Body of pancreas (tissue), 4 donors: ENCODE measurements at regions not wholly inside any gene's neighbourhood (a gene's known extent, or its start where the extent isn't known, plus 50 kb on each side); places are given as distances from the start of the nearest gene placed in this dataset.

Source experiments
- ATAC-seq: fragments of 150-250 bp; one replicate; pipeline ENCODE4 v1.9.1; 2016
- DNase-seq, 4 donors: peaks; one replicate each; pipeline ENCODE4 v3.0.0-alpha.2; 2019
- H3K27ac ChIP-seq, 4 donors: fragments of 200-600 bp; sonication (generic); 1 replicate in 3 of 4; 2 replicates in 1 of 4; pipeline versions ENCODE4 v1.5.1 to v1.6.1; 2016 to 2019; ENCODE audit warnings: mild to moderate bottlenecking in 1 of 4, mixed read lengths in 1 of 4, moderate library complexity in 1 of 4
- H3K27me3 ChIP-seq, 2 donors: fragments of 200-600 bp; sonication (generic); one replicate each; pipeline ENCODE4 v1.6.0; 2016; ENCODE audit warnings: mild to moderate bottlenecking in 1 of 2
- H3K36me3 ChIP-seq, 2 donors: fragments of 200-600 bp; sonication (generic); replicated peaks in 1 of 2; 2 replicates each; pipeline ENCODE4 v1.5.1; 2016; ENCODE audit warnings: low read depth in 2 of 2; ENCODE audit not compliant: insufficient read depth in 1 of 2
- H3K4me1 ChIP-seq: fragments of 200-600 bp; sonication (generic); one replicate; pipeline ENCODE4 v1.6.0; 2016
- H3K4me3 ChIP-seq, 2 donors: fragments of 200-600 bp; sonication (generic); 1 replicate in 1 of 2; 2 replicates in 1 of 2; pipeline ENCODE4 v1.5.1; 2016 to 2019
- H3K9me3 ChIP-seq, 3 donors: fragments of 200-600 bp; sonication (generic); 1 replicate in 2 of 3; 2 replicates in 1 of 3; pipeline ENCODE4 v1.5.1; 2016
- POLR2A ChIP-seq, 3 donors: fragments of 450-650 bp; IDR thresholded peaks; one replicate each; pipeline ENCODE4 v1.6.1; 2016; ENCODE audit warnings: antibody characterized with exemption in 3 of 3, mild to moderate bottlenecking in 2 of 3
- WGBS, 2 donors: methylation state at CpG; one replicate each; pipeline ENCODE4 v1.1.5; 2017; 5-methylcytosine and 5-hydroxymethylcytosine counted together
- intact Hi-C: fragments of 100-400 bp; cut with DNase I; formaldehyde crosslinking; loops from one replicate; pipeline ENCODE4 v1.15.1; 2023
- TF ChIP-seq, protein P1 (sequence below), 7 experiments: fragments of 450-650 bp in 4 of 7; fragments of 200-600 bp in 3 of 7; sonication (generic) in 3 of 7; IDR thresholded peaks; one replicate each; pipeline ENCODE4 v1.5.1; 2016 to 2019; ENCODE audit warnings: antibody characterized with exemption in 7 of 7

DNA sequence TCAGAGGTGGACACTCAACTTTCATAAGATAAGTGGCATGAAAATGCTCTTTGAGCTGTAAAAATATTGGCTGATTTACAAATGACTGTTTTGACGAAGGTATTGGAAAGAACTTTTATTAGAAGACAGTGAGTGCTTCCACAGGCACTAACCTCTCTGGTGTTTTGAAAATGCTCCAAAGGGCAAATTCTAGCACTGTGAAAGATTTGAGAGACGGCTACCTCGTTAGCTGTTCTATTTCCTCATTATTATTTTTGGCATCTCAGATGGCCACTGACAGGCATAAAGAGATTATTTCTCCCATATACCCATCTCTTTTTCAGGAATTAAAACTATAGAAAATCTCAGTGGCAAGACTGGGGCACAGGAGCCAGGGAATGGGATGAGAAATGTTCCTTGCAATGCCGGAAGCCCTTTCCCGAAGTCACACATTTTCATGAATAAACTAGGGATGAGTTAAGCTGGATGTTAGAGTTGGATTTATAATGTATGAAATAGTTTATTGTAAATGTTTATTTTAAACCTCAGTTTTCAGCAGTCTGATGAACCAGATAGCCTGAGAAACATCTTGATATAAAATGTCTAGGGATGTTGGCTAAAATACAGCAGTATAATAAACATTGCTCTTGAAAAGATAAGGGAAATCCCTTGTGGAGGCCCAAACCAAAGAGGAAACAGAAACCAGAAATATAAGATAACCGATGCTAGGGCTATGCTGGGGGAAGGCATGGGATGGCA lies 175.7 kb downstream of the ASB1 start:
- TF ChIP-seq, protein P1, sequence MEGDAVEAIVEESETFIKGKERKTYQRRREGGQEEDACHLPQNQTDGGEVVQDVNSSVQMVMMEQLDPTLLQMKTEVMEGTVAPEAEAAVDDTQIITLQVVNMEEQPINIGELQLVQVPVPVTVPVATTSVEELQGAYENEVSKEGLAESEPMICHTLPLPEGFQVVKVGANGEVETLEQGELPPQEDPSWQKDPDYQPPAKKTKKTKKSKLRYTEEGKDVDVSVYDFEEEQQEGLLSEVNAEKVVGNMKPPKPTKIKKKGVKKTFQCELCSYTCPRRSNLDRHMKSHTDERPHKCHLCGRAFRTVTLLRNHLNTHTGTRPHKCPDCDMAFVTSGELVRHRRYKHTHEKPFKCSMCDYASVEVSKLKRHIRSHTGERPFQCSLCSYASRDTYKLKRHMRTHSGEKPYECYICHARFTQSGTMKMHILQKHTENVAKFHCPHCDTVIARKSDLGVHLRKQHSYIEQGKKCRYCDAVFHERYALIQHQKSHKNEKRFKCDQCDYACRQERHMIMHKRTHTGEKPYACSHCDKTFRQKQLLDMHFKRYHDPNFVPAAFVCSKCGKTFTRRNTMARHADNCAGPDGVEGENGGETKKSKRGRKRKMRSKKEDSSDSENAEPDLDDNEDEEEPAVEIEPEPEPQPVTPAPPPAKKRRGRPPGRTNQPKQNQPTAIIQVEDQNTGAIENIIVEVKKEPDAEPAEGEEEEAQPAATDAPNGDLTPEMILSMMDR (IDR thresholded peaks at IDR 0.05): no peak
- no peak for TF ChIP-seq POLR2A (IDR thresholded peaks at IDR 0.05)
- Histone ChIP-seq H3K9me3 (no peaks in the 10 kb centered on the region), H3K27ac (no peak overlapping the region), H3K4me1 (peaks cover 15% of the 10 kb centered on the region), H3K27me3 (no peaks in the 10 kb centered on the region), H3K36me3 (no peaks in the 10 kb centered on the region), H3K4me3 (no peak overlapping the region)
- intact Hi-C loops: no loop called here
- DNase-seq: no peak
- WGBS, 2 donors: 36 to 41% methylated on average over 6 of the region's 6 CpGs
- ATAC-seq: no peak

DNA sequence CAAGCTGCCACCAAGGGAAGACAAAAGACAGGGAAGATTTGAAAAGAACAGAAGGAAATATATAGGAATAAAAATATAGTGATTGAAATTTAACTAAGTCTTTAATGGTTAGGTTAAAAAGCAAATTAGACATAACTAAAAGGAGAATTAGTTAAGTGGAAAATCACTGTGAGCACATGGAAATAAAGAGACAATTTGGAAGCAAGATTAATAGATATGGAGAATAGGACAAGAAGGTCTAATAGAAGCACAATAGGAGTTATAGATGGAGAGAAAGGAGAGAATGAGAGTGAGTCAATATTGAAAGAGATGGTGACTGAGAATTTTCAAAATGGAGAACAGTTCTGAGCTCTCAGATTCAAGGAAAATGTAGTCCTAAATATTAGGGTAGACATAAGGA lies 176.9 kb downstream of the ASB1 start:
- TF ChIP-seq, protein P1 (IDR thresholded peaks at IDR 0.05): no peak
- TF ChIP-seq POLR2A (IDR thresholded peaks at IDR 0.05): no peak
- Histone ChIP-seq H3K36me3 (no peaks in the 10 kb centered on the region), H3K27ac (no peak overlapping the region), H3K9me3 (no peaks in the 10 kb centered on the region), H3K4me1 (peaks cover 9% of the 10 kb centered on the region), H3K27me3 (no peaks in the 10 kb centered on the region), H3K4me3 (no peak overlapping the region)
- ATAC-seq (no peak), DNase-seq (no peak)
- intact Hi-C loops: no loop called here

DNA sequence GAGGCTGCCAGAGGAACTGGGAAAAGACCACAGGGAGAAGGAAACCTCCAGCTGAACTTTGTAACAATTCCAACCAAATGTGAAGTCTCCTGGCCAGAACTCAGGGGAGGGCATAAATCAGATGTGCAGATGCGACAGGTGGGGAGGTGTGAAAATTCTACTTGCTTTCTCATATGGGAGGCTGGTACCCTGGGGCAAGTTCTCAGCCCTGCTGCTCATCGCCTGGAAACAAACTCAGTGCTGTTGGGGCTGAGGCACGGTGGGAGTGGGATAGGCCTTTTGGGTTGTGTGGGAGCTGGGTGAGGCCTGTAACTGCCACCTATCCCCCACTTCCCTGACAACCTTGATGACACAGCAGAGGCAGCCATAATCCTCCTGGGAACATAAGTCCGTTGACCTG lies 179.6 kb downstream of the ASB1 start:
- Histone ChIP-seq H3K27me3 (no peaks in the 10 kb centered on the region), H3K4me1 (peaks cover 6% of the 10 kb centered on the region), H3K4me3 (no peak overlapping the region), H3K27ac (no peak overlapping the region), H3K9me3 (peaks cover 0 to 3% (median 0%) of the 10 kb centered on the region in 3 donors), H3K36me3 (no peaks in the 10 kb centered on the region)
- TF ChIP-seq, protein P1 (IDR thresholded peaks at IDR 0.05): no peak
- TF ChIP-seq POLR2A (IDR thresholded peaks at IDR 0.05): no peak
- DNase-seq: no peak
- no peak for ATAC-seq
- intact Hi-C loops: no loop called here
- 71 to 76% methylated on average over 1 to 4 of the region's 4 CpGs for WGBS, 2 donors

DNA sequence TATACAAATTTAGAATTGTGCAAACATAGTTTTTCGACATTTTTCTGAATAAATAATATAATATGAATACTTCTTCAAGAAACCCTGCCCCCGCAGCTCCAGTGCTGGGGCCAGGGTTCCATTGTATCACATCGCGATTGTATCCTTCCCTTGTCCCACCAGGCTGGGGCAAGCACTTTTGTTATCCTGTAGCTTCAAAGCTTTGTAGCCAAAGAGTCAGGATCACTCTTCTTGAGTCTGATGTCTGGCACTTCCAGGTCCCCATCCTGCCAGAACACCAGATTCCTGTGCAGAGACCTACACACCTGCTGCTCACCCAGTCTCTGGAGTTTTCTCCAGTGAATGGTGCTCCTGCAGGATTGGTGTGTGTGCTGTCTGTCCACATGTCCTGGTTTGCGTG lies 186.9 kb downstream of the ASB1 start:
- no peak overlapping the region for H3K27ac ChIP-seq
- H3K36me3 ChIP-seq: no peaks in the 10 kb centered on the region
- 59 to 67% methylated on average over 5 of the region's 5 CpGs for WGBS, 2 donors
- no peak for ATAC-seq
- intact Hi-C loops: no loop called here
- no peak overlapping the region for H3K4me3 ChIP-seq
- TF ChIP-seq, protein P1 (IDR thresholded peaks at IDR 0.05): no peak
- no peak for TF ChIP-seq POLR2A (IDR thresholded peaks at IDR 0.05)
- DNase-seq: no peak
- H3K4me1 ChIP-seq: no peaks in the 10 kb centered on the region
- peaks cover 0 to 3% (median 0%) of the 10 kb centered on the region in 3 donors for H3K9me3 ChIP-seq
- no peaks in the 10 kb centered on the region for H3K27me3 ChIP-seq

DNA sequence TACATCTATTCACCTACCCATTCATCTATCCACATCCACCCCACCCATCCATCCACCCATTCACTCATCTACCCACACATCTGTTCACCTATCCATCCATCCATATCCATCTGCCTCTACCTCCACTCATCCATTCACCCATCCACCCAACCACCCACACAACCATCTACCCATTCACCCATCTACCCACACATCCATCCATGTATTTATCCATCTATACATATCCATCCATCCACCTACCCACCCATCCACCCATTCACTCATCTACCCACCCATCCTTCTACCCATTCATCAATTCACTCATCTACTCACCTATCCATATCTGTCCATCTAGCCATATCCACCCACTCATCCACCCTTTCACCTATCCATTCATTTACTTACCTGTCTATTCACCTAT lies 187.6 kb downstream of the ASB1 start:
- Histone ChIP-seq H3K27me3 (no peaks in the 10 kb centered on the region), H3K4me3 (no peak overlapping the region), H3K4me1 (no peaks in the 10 kb centered on the region), H3K36me3 (no peaks in the 10 kb centered on the region), H3K27ac (no peak overlapping the region), H3K9me3 (peaks cover 0 to 3% (median 0%) of the 10 kb centered on the region in 3 donors)
- ATAC-seq: no peak
- intact Hi-C loops: no loop called here
- DNase-seq: no peak
- TF ChIP-seq POLR2A (IDR thresholded peaks at IDR 0.05): no peak
- TF ChIP-seq, protein P1 (IDR thresholded peaks at IDR 0.05): no peak
